OCI-LY3 (cell line): ENCODE measurements at regions not wholly inside any gene's neighbourhood (a gene's known extent, or its start where the extent isn't known, plus 50 kb on each side); places are given as distances from the start of the nearest gene placed in this dataset.

Experiments
- H2AFZ ChIP-seq: fragments of 200-600, 300-600 bp; shearing (Covaris generic); 2 replicates; pipeline ENCODE4 v1.6.0; 2014; ENCODE audit warnings: antibody characterized with exemption, low read depth, low read length
- H3K27ac ChIP-seq: fragments of 200-600, 300-600 bp; sonication (generic); 2 replicates; pipeline ENCODE4 v1.5.1; 2014; ENCODE audit warnings: mild to moderate bottlenecking, low read length, moderate library complexity, mixed read lengths
- H3K27me3 ChIP-seq: fragments of 200-600, 300-600 bp; sonication (generic); 2 replicates; pipeline ENCODE4 v1.6.1; 2014; ENCODE audit warnings: low read depth, low read length, mixed read lengths
- H3K36me3 ChIP-seq: fragments of 200-600, 300-600 bp; sonication (generic); replicated peaks from 2 replicates; pipeline ENCODE3; 2014; ENCODE audit warnings: low read depth, low read length, mixed read lengths
- H3K4me1 ChIP-seq: fragments of 300-600, 200-600 bp; sonication (generic); 2 replicates; pipeline ENCODE4 v1.6.1; 2014; ENCODE audit warnings: low read length, mixed read lengths
- H3K4me2 ChIP-seq: fragments of 200-600, 300-600 bp; sonication (generic); 2 replicates; pipeline ENCODE4 v1.6.1; 2014; ENCODE audit warnings: low read length, mixed read lengths
- H3K4me3 ChIP-seq: fragments of 300-600, 200-600 bp; sonication (generic); 2 replicates; pipeline ENCODE4 v1.5.1; 2014; ENCODE audit warnings: antibody characterized with exemption, mild to moderate bottlenecking, low read length, moderate library complexity
- H3K79me2 ChIP-seq: fragments of 300-600, 200-600 bp; shearing (Covaris generic); 2 replicates; pipeline ENCODE4 v1.6.1; 2014; ENCODE audit warnings: mild to moderate bottlenecking, low read length, mixed read lengths
- H3K9ac ChIP-seq: fragments of 300-600, 200-600 bp; shearing (Covaris generic); 2 replicates; pipeline ENCODE4 v1.6.0; 2014; ENCODE audit warnings: mild to moderate bottlenecking, low read length, moderate library complexity
- H3K9me3 ChIP-seq: fragments of 200-600, 300-600 bp; shearing (Covaris generic); 2 replicates; pipeline ENCODE4 v1.6.1; 2014; ENCODE audit warnings: low read length, mixed read lengths; ENCODE audit not compliant: insufficient read depth
- H4K20me1 ChIP-seq: fragments of 200-600, 300-600 bp; sonication (generic); 2 replicates; pipeline ENCODE4 v1.6.1; 2016; ENCODE audit warnings: low read length, mixed read lengths; ENCODE audit not compliant: insufficient read depth
- CTCF ChIP-seq: fragments of 200-600, 300-600 bp; sonication (generic); IDR thresholded peaks from 2 replicates; pipeline ENCODE4 v1.5.1; 2014; ENCODE audit warnings: antibody characterized with exemption, low read length, low read depth
- EZH2phosphoT487 ChIP-seq: fragments of 200-600 bp; shearing (Covaris generic); IDR thresholded peaks from 2 replicates; pipeline ENCODE4 v1.6.1; 2018; ENCODE audit warnings: antibody characterized with exemption, mixed run types, low read depth

- Histone ChIP-seq H3K9me3 (no peaks in the 10 kb centered on the region; the same call in 1 of the 2 replicates), H3K4me3 (no peak overlapping the region), H4K20me1 (no peaks in the 10 kb centered on the region), H3K36me3 (no peaks in the 10 kb centered on the region), H3K4me2 (no peak overlapping the region), H2AFZ (no peak overlapping the region; the same call in 1 of the 2 replicates), H3K79me2 (no peaks in the 10 kb centered on the region), H3K9ac (no peak overlapping the region), H3K27ac (no peak overlapping the region), H3K27me3 (peaks cover 37% of the 10 kb centered on the region), H3K4me1 (peaks cover 13% of the 10 kb centered on the region)
- TF ChIP-seq CTCF (no peak), EZH2phosphoT487 (no peak)
Measured at GRCh38 chr13:44270150-44270549, 103.5 kb upstream of the SERP2 start.

- no peak overlapping the region for H2AFZ ChIP-seq
- H3K4me3 ChIP-seq: no peak overlapping the region
- H3K4me2 ChIP-seq: no peak overlapping the region
- TF ChIP-seq CTCF: no peak
- H3K4me1 ChIP-seq: peaks cover 13% of the 10 kb centered on the region
- no peaks in the 10 kb centered on the region for H3K36me3 ChIP-seq
- no peak overlapping the region for H3K9ac ChIP-seq
- no peaks in the 10 kb centered on the region for H4K20me1 ChIP-seq
- no peak overlapping the region for H3K27ac ChIP-seq
- peaks cover 30% of the 10 kb centered on the region for H3K27me3 ChIP-seq
- no peaks in the 10 kb centered on the region for H3K79me2 ChIP-seq
- no peaks in the 10 kb centered on the region; the same call in 1 of the 2 replicates for H3K9me3 ChIP-seq
Measured at GRCh38 chr13:44271031-44271455, 102.6 kb upstream of the SERP2 start.

GRCh38 chr13:44271473-44271872 lies 102.2 kb upstream of the SERP2 start:
- Histone ChIP-seq H3K27ac (no peak overlapping the region), H3K4me1 (peaks cover 13% of the 10 kb centered on the region), H3K27me3 (peaks cover 27% of the 10 kb centered on the region), H3K4me3 (no peak overlapping the region), H3K36me3 (no peaks in the 10 kb centered on the region), H4K20me1 (no peaks in the 10 kb centered on the region), H3K4me2 (no peak overlapping the region), H3K79me2 (no peaks in the 10 kb centered on the region), H3K9me3 (no peaks in the 10 kb centered on the region; the same call in 1 of the 2 replicates), H3K9ac (no peak overlapping the region), H2AFZ (no peak overlapping the region)
- no peak for TF ChIP-seq CTCF

- peaks cover 13% of the 10 kb centered on the region for H3K4me1 ChIP-seq
- no peaks in the 10 kb centered on the region for H3K79me2 ChIP-seq
- H3K4me3 ChIP-seq: no peak overlapping the region
- no peaks in the 10 kb centered on the region; the same call in 1 of the 2 replicates for H3K9me3 ChIP-seq
- H3K9ac ChIP-seq: no peak overlapping the region
- H4K20me1 ChIP-seq: no peaks in the 10 kb centered on the region
- peaks cover 27% of the 10 kb centered on the region for H3K27me3 ChIP-seq
- H3K4me2 ChIP-seq: no peak overlapping the region
- TF ChIP-seq EZH2phosphoT487 (no peak), CTCF (no peak)
- no peak overlapping the region for H2AFZ ChIP-seq
- no peaks in the 10 kb centered on the region for H3K36me3 ChIP-seq
- no peak overlapping the region for H3K27ac ChIP-seq
Measured at GRCh38 chr13:44271915-44272341, 101.7 kb upstream of the SERP2 start.
